GM06990 (cell line): ENCODE measurements at regions not wholly inside any gene's neighbourhood (a gene's known extent, or its start where the extent isn't known, plus 50 kb on each side); places are given as distances from the start of the nearest gene placed in this dataset.

Experiments used
- DNase-seq: peaks from one replicate; pipeline ENCODE4 v3.0.0-alpha.2; 2011; ENCODE audit not compliant: insufficient read length; ENCODE audit errors: extremely low read depth
- H3K27me3 ChIP-seq: replicated peaks from 2 replicates; pipeline ENCODE4 v1.6.0; 2011; ENCODE audit warnings: low read length; ENCODE audit not compliant: control insufficient read depth, insufficient read depth
- H3K36me3 ChIP-seq: 2 replicates; pipeline ENCODE4 v1.5.1; 2011; ENCODE audit warnings: low read length; ENCODE audit not compliant: control insufficient read depth, insufficient read depth
- H3K4me3 ChIP-seq: replicated peaks from 2 replicates; pipeline ENCODE4 v1.5.1; 2011; ENCODE audit warnings: low read depth, mild to moderate bottlenecking, control low read depth, low read length
- TF ChIP-seq, protein P1 (sequence below): IDR thresholded peaks from 2 replicates; pipeline ENCODE4 v1.5.1; 2011; ENCODE audit warnings: low read length, control low read depth, mild to moderate bottlenecking, inconsistent platforms; ENCODE audit not compliant: insufficient read depth, poor library complexity, severe bottlenecking

DNA sequence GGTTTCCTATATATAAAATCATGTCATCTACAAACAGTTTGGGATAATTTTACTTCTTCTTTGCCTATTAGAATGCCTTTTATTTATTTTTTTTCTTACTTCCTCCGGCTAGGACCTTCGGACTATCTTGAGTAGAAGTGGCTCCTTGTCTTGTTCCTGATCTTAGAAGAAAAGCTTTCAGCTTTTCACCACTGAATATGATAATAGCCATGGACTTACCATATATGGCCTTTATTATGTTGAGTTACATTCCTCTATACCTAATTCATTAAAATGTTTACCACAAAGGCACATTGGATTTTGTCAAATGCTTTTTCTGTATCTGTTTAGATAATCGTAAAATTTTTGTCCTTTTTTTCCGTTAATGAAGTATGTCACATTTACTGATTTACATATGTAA is 395.7 kb downstream of the NXPH1 start:
- no peak for DNase-seq

DNA sequence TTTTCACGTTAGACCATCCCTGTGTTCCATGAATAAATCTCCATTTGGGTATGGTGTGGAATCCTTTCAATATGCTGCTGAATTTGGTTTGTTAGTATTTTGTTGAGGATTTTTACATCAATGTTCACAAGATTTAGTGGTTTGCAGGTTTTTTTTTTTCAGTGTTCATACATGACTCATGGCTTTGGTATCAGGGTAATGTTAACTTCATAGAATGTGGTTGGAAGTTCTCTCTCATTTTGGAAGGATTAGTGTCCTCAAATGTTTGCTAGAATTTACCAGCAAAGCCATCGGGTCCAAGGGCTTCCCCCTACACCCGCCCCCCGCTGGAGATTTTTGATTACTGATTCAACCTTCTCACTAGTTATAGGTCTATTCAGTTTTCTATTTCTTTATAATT is 398.0 kb downstream of the NXPH1 start:
- Histone ChIP-seq H3K36me3 (no peaks in the 10 kb centered on the region), H3K4me3 (no peak overlapping the region), H3K27me3 (no peaks in the 10 kb centered on the region)
- TF ChIP-seq, protein P1, sequence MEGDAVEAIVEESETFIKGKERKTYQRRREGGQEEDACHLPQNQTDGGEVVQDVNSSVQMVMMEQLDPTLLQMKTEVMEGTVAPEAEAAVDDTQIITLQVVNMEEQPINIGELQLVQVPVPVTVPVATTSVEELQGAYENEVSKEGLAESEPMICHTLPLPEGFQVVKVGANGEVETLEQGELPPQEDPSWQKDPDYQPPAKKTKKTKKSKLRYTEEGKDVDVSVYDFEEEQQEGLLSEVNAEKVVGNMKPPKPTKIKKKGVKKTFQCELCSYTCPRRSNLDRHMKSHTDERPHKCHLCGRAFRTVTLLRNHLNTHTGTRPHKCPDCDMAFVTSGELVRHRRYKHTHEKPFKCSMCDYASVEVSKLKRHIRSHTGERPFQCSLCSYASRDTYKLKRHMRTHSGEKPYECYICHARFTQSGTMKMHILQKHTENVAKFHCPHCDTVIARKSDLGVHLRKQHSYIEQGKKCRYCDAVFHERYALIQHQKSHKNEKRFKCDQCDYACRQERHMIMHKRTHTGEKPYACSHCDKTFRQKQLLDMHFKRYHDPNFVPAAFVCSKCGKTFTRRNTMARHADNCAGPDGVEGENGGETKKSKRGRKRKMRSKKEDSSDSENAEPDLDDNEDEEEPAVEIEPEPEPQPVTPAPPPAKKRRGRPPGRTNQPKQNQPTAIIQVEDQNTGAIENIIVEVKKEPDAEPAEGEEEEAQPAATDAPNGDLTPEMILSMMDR = no peak
- no peak for DNase-seq

More for the DNA sequence above, 395.7 kb downstream of the NXPH1 start:
- no peaks in the 10 kb centered on the region for H3K27me3 ChIP-seq
- H3K4me3 ChIP-seq = no peak overlapping the region
- TF ChIP-seq, protein P1 = no peak
- H3K36me3 ChIP-seq = no peaks in the 10 kb centered on the region

DNA sequence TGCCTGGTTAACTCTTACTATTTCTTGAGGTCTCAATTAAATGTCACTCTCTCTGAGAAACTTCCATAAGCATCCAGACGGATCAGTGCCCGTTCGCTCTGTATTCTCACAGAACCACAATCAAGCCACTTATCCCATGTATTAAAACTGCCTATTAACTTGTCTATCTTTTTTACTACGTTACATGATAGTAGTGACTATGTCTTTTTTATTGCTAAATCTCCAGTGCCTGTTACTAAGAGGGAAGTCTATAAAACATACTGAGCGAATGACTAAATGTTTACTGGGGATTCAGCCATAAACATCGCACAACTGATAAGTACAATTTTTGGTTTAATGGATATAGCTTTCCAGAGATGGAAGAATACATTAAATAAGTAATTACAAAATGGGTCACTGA is 399.9 kb downstream of the NXPH1 start:
- Histone ChIP-seq H3K27me3 (no peaks in the 10 kb centered on the region), H3K4me3 (no peak overlapping the region), H3K36me3 (no peaks in the 10 kb centered on the region)
- no peak for DNase-seq
- TF ChIP-seq, protein P1 = no peak

DNA sequence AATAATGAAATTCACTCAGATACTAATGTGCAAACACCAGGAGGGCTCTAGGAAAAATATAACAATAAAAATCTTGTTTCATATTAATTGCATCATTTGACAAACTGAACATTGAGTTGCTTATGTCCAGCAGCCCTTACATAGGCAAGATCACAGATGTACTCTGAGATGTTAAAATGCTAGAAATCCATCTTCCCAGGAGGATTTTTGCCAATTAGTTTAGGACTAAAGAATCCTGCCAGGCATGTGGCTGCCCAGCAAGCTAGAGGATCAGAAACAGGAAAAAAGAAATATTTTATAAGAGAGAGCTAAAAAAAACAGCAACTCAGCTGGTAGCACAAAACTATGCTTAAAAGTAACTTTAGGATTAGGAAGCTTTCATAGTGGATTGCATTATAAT is 407.8 kb downstream of the NXPH1 start:
- TF ChIP-seq, protein P1 = no peak
- no peaks in the 10 kb centered on the region for H3K27me3 ChIP-seq
- no peak for DNase-seq
- no peaks in the 10 kb centered on the region for H3K36me3 ChIP-seq
- no peak overlapping the region for H3K4me3 ChIP-seq

DNA sequence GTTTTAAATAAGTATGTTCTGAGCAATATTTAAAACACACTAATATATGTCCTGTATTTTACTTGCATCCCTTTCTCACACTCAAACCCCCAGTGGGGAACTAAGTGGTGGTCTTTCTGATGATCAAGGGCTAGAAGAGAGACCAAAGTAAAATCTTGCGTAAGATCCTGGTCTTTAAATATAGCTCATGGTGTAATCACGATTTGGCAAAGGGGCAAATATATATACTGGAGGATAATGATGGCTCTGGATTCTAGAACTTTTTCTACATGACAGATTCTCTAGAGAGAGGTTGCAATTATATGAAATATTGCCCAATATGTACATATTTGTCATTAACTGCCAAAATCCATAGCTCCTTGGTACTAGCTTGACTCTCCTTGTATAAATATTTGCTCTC is 438.3 kb downstream of the NXPH1 start:
- Histone ChIP-seq H3K36me3 (no peaks in the 10 kb centered on the region), H3K27me3 (no peaks in the 10 kb centered on the region), H3K4me3 (no peak overlapping the region)
- TF ChIP-seq, protein P1 = no peak
- DNase-seq = no peak

DNA sequence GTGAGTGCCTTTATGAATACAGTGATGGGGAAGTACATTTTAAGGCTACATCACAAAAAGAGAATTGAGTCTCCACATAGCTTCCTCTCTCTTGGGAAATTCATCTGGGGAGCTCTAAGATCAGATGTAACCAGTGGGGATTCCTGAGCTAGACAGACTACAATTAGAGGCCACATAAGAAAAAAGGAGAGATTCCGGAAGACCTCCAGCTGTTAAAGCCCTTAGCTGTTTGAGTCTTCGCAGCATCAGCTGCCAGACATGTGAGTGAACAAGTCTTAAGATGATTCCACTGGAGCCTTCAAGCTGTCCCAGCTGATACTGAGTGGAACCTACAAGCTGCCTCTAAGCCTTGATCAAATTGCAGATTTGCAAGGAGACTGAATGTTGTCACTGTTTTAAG is 448.5 kb downstream of the NXPH1 start:
- DNase-seq = no peak
- no peak overlapping the region for H3K4me3 ChIP-seq
- no peaks in the 10 kb centered on the region for H3K27me3 ChIP-seq
- H3K36me3 ChIP-seq = no peaks in the 10 kb centered on the region
- TF ChIP-seq, protein P1 = no peak
